OCI-LY3 (cell line): ENCODE measurements at regions not wholly inside any gene's neighbourhood (a gene's known extent, or its start where the extent isn't known, plus 50 kb on each side); places are given as distances from the start of the nearest gene placed in this dataset.

Experiments used
- EZH2phosphoT487 ChIP-seq: fragments of 200-600 bp; shearing (Covaris generic); IDR thresholded peaks from 2 replicates; pipeline ENCODE4 v1.6.1; 2018; ENCODE audit warnings: antibody characterized with exemption, mixed run types, low read depth
- TF ChIP-seq, protein P1 (sequence below): fragments of 200-600, 300-600 bp; sonication (generic); IDR thresholded peaks from 2 replicates; pipeline ENCODE4 v1.5.1; 2014; ENCODE audit warnings: antibody characterized with exemption, low read length, low read depth

DNA sequence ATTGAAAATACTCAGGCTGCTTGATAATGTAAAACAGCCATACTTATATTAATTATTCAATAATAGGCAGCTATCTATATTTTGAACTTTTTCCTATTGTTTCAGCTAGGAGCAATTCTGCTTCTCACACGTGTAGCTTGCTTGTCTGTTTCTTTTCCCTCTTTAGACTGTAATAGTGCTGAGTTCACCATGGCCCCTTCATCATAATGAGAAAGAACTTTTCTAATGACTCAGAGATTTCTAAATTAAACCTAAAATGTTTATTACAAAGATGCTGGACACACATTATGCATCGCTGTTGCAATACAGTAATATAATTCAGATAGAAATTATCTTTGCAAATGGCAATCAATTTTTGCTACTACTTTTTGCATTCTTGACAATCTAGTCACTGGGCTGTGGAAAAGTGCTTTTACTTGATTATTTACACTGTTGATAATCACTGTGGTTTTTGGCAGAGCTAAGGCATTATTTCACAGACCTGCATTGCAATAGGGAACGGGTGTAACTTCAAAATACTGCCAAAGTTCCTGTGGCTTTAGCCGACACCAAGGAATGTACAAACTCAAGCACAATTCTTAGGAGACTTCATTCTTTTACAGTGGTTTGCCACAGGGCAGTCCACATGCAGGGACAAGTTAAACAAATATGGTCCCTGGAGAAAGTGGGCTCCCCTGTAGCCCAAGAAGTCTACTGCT lies 281.0 kb upstream of the TBL1XR1 start:
- TF ChIP-seq, protein P1, sequence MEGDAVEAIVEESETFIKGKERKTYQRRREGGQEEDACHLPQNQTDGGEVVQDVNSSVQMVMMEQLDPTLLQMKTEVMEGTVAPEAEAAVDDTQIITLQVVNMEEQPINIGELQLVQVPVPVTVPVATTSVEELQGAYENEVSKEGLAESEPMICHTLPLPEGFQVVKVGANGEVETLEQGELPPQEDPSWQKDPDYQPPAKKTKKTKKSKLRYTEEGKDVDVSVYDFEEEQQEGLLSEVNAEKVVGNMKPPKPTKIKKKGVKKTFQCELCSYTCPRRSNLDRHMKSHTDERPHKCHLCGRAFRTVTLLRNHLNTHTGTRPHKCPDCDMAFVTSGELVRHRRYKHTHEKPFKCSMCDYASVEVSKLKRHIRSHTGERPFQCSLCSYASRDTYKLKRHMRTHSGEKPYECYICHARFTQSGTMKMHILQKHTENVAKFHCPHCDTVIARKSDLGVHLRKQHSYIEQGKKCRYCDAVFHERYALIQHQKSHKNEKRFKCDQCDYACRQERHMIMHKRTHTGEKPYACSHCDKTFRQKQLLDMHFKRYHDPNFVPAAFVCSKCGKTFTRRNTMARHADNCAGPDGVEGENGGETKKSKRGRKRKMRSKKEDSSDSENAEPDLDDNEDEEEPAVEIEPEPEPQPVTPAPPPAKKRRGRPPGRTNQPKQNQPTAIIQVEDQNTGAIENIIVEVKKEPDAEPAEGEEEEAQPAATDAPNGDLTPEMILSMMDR: no peak
- no peak for TF ChIP-seq EZH2phosphoT487
